Cardiac fibroblast (primary cell): ENCODE measurements at regions not wholly inside any gene's neighbourhood (a gene's known extent, or its start where the extent isn't known, plus 50 kb on each side); places are given as distances from the start of the nearest gene placed in this dataset.
"Not testable (repeated sequence)": the region's sequence is repeated elsewhere in the genome, so short reads cannot be mapped to it uniquely, and the experiment has no call there.

Experiments used
- DNase-seq, 2 donors: peaks; one replicate each; pipeline versions ENCODE4 v3.0.0 to v3.0.0-alpha.2; 2010; ENCODE audit warnings: low read depth in 2 of 2
- H3K4me3 ChIP-seq, 2 donors: replicated peaks in 1 of 2; 1 replicate in 1 of 2; 2 replicates in 1 of 2; pipeline ENCODE4 v1.5.1; 2011; ENCODE audit warnings: low read depth in 2 of 2, low read length in 2 of 2, mild to moderate bottlenecking in 2 of 2, moderate library complexity in 1 of 2
- CTCF ChIP-seq: IDR thresholded peaks from one replicate; pipeline ENCODE4 v1.5.1; 2011; ENCODE audit warnings: low read depth, mild to moderate bottlenecking, low read length, inconsistent platforms

GRCh38 chr15:31437686-31438085 is 111.1 kb downstream of the KLF13 start:
- no peak for DNase-seq
- no peak overlapping the region for H3K4me3 ChIP-seq
- no peak for TF ChIP-seq CTCF

- DNase-seq = no peak
- no peak for TF ChIP-seq CTCF
Observed at GRCh38 chr15:31438601-31439265, 112.1 kb downstream of the KLF13 start.

GRCh38 chr15:31439328-31439727 is 112.7 kb downstream of the KLF13 start:
- peak in 1 of 2 donors; percentile 28 for DNase-seq
- no peak for TF ChIP-seq CTCF
- H3K4me3 ChIP-seq = no peak overlapping the region

More at GRCh38 chr15:31438601-31439265, 112.1 kb downstream of the KLF13 start:
- no peak overlapping the region for H3K4me3 ChIP-seq

- H3K4me3 ChIP-seq = peak overlapping the region in 1 of 2 donors; percentile 31
- DNase-seq = not testable (repeated sequence)
Observed at GRCh38 chr15:31440216-31440615, 113.6 kb downstream of the KLF13 start.

GRCh38 chr15:31440754-31441311 is 114.2 kb downstream of the KLF13 start:
- no peak for TF ChIP-seq CTCF
- H3K4me3 ChIP-seq = peak overlapping the region; percentile 31 to 32
- DNase-seq = peak; percentile 43 to 44

- TF ChIP-seq CTCF = no peak
- DNase-seq = peak in 1 of 2 donors; percentile 16
- no peak overlapping the region for H3K4me3 ChIP-seq
Observed at GRCh38 chr15:31442226-31442625, 115.6 kb downstream of the KLF13 start.

- TF ChIP-seq CTCF = peak; percentile 67
- no peak overlapping the region for H3K4me3 ChIP-seq
- DNase-seq = peak; percentile 83 to 99
Observed at GRCh38 chr15:31442699-31443111, 116.1 kb downstream of the KLF13 start.
